ENCODE measurements at regions not wholly inside any gene's neighbourhood (a gene's known extent, or its start where the extent isn't known, plus 50 kb on each side); places are given as distances from the start of the nearest gene placed in this dataset.
"Not testable (repeated sequence)": the region's sequence is repeated elsewhere in the genome, so short reads cannot be mapped to it uniquely, and the experiment has no call there.

GRCh38 chr4:91653067-91653466 is 650.7 kb upstream of the GRID2 start:
- intact Hi-C loops (cut with DNase I; ENCODE audit: low total_unique reads) = no loop called here
- TF ChIP-seq CTCF (IDR thresholded peaks at IDR 0.05) = no peak
- TF ChIP-seq POLR2A (IDR thresholded peaks at IDR 0.05) = no peak
- DNase-seq (ENCODE audit: low spot score in 2 of 2) = no peak
- no peak overlapping the region for H3K4me3 ChIP-seq (ENCODE audit: low read depth, poor library complexity, severe bottlenecking)
- WGBS, 2 donors = 58 to 77% methylated on average over 1 of the region's 1 CpG

- H3K4me3 ChIP-seq (ENCODE audit: low read depth, poor library complexity, severe bottlenecking) = no peak overlapping the region
- TF ChIP-seq CTCF (IDR thresholded peaks at IDR 0.05) (no peak), POLR2A (IDR thresholded peaks at IDR 0.05) (no peak)
- intact Hi-C loops (cut with DNase I; ENCODE audit: low total_unique reads) = no loop called here
- no peak for DNase-seq (ENCODE audit: low spot score in 2 of 2)
Observed at GRCh38 chr4:91681091-91681490, 622.7 kb upstream of the GRID2 start.

GRCh38 chr4:91681544-91681943 is 622.2 kb upstream of the GRID2 start:
- TF ChIP-seq CTCF (IDR thresholded peaks at IDR 0.05) (no peak), POLR2A (IDR thresholded peaks at IDR 0.05) (no peak)
- no peak for DNase-seq (ENCODE audit: low spot score in 2 of 2)
- no peak overlapping the region for H3K4me3 ChIP-seq (ENCODE audit: low read depth, poor library complexity, severe bottlenecking)
- 52 to 56% methylated on average over 1 of the region's 1 CpG for WGBS, 2 donors
- intact Hi-C loops (cut with DNase I; ENCODE audit: low total_unique reads) = no loop called here

GRCh38 chr4:91684955-91685354 is 618.8 kb upstream of the GRID2 start:
- no peak for DNase-seq (ENCODE audit: low spot score in 2 of 2)
- TF ChIP-seq CTCF (IDR thresholded peaks at IDR 0.05) (no peak), POLR2A (IDR thresholded peaks at IDR 0.05) (no peak)
- H3K4me3 ChIP-seq (ENCODE audit: low read depth, poor library complexity, severe bottlenecking) = no peak overlapping the region
- intact Hi-C loops (cut with DNase I; ENCODE audit: low total_unique reads) = no loop called here
- 68 to 73% methylated on average over 1 of the region's 1 CpG for WGBS, 2 donors

GRCh38 chr4:91688413-91688812 is 615.4 kb upstream of the GRID2 start:
- no peak overlapping the region for H3K4me3 ChIP-seq (ENCODE audit: low read depth, poor library complexity, severe bottlenecking)
- DNase-seq (ENCODE audit: low spot score in 2 of 2) = no peak
- TF ChIP-seq POLR2A (IDR thresholded peaks at IDR 0.05) = no peak
- no peak for TF ChIP-seq CTCF (IDR thresholded peaks at IDR 0.05)
- intact Hi-C loops (cut with DNase I; ENCODE audit: low total_unique reads) = no loop called here

GRCh38 chr4:91699691-91700090 is 604.1 kb upstream of the GRID2 start:
- 40 to 55% methylated on average over 4 of the region's 4 CpGs for WGBS, 2 donors

More at GRCh38 chr4:91699691-91700090, 604.1 kb upstream of the GRID2 start:
- intact Hi-C loops (cut with DNase I; ENCODE audit: low total_unique reads); DNase-seq (ENCODE audit: low spot score in 2 of 2); H3K4me3 ChIP-seq (ENCODE audit: low read depth, poor library complexity, severe bottlenecking): not testable (repeated sequence)
